ENCODE measurements at regions not wholly inside any gene's neighbourhood (a gene's known extent, or its start where the extent isn't known, plus 50 kb on each side); places are given as distances from the start of the nearest gene placed in this dataset.
A peak's percentile ranks its signal among the peaks of the same experiment; 100 is the strongest.

GRCh38 chr2:7732497-7732896, 815.3 kb downstream of the RNF144A start:
- Histone ChIP-seq H3K9me3 (replicated peaks in 1 of 11) (no peaks in the 10 kb centered on the region), H3K9ac (no peak overlapping the region), H3K4me2 (no peak overlapping the region), H3K4me3 (no peak overlapping the region), H4K20me1 (no peaks in the 10 kb centered on the region), H3K27me3 (no peaks in the 10 kb centered on the region), H3K4me1 (peaks cover 0 to 6% (median 0%) of the 10 kb centered on the region in 10 experiments; a peak in 2 of 20 replicates), H3K36me3 (no peaks in the 10 kb centered on the region), H3K27ac (no peak overlapping the region)
- no peak for TF ChIP-seq Cebpa-rat (IDR thresholded peaks at IDR 0.05)

GRCh38 chr2:7736646-7737305, 819.6 kb downstream of the RNF144A start:
- TF ChIP-seq Cebpa-rat (IDR thresholded peaks at IDR 0.05): no peak

GRCh38 chr2:7738596-7738995, 821.4 kb downstream of the RNF144A start:
- Histone ChIP-seq H3K4me1 (peaks cover 0 to 6% (median 0%) of the 10 kb centered on the region in 10 experiments; a peak in 2 of 20 replicates), H4K20me1 (no peaks in the 10 kb centered on the region), H3K27me3 (no peaks in the 10 kb centered on the region), H3K9me3 (replicated peaks in 1 of 11) (no peaks in the 10 kb centered on the region), H3K9ac (no peak overlapping the region), H3K36me3 (no peaks in the 10 kb centered on the region), H3K4me2 (no peak overlapping the region), H3K4me3 (no peak overlapping the region), H3K27ac (no peak overlapping the region)
- no peak for TF ChIP-seq Cebpa-rat (IDR thresholded peaks at IDR 0.05)

More at GRCh38 chr2:7736646-7737305, 819.6 kb downstream of the RNF144A start:
- no peak overlapping the region for H3K4me3 ChIP-seq
- H3K36me3 ChIP-seq: no peaks in the 10 kb centered on the region
- no peaks in the 10 kb centered on the region for H3K9me3 ChIP-seq (replicated peaks in 1 of 11)
- H4K20me1 ChIP-seq: no peaks in the 10 kb centered on the region
- no peaks in the 10 kb centered on the region for H3K27me3 ChIP-seq
- peaks cover 0 to 6% (median 0%) of the 10 kb centered on the region in 10 experiments; a peak in 2 of 20 replicates for H3K4me1 ChIP-seq
- H3K4me2 ChIP-seq: no peak overlapping the region; a peak in 1 of 22 replicates
- no peak overlapping the region for H3K9ac ChIP-seq
- H3K27ac ChIP-seq: no peak overlapping the region

GRCh38 chr2:7740114-7740513, 822.9 kb downstream of the RNF144A start:
- Histone ChIP-seq H3K27me3 (no peaks in the 10 kb centered on the region), H4K20me1 (no peaks in the 10 kb centered on the region), H3K4me2 (no peak overlapping the region), H3K4me1 (peaks cover 0 to 6% (median 0%) of the 10 kb centered on the region in 10 experiments; a peak in 2 of 20 replicates), H3K36me3 (no peaks in the 10 kb centered on the region), H3K9me3 (replicated peaks in 1 of 11) (no peaks in the 10 kb centered on the region), H3K27ac (no peak overlapping the region), H3K9ac (no peak overlapping the region), H3K4me3 (no peak overlapping the region)
- TF ChIP-seq Cebpa-rat (IDR thresholded peaks at IDR 0.05): no peak

- 0 out of 22 replicates have a peak, but pooled peaks cover 0 to 2% (median 0%) of the 10 kb centered on the region in 11 experiments for H3K9me3 ChIP-seq (replicated peaks in 1 of 11)
- H3K4me3 ChIP-seq: no peak overlapping the region
- H3K4me2 ChIP-seq: no peak overlapping the region
These were observed 825.1 kb downstream of the RNF144A start for GRCh38 chr2:7742301-7742700.

GRCh38 chr2:7744827-7745226, 827.6 kb downstream of the RNF144A start:
- Histone ChIP-seq H4K20me1 (no peaks in the 10 kb centered on the region), H3K27me3 (no peaks in the 10 kb centered on the region), H3K9me3 (replicated peaks in 1 of 11) (peaks cover 0 to 11% (median 0%) of the 10 kb centered on the region in 11 experiments; a peak in 1 of 22 replicates), H3K4me1 (peaks cover 0 to 5% (median 2%) of the 10 kb centered on the region in 10 experiments; a peak in 5 of 20 replicates), H3K27ac (no peak overlapping the region), H3K4me2 (no peak overlapping the region), H3K36me3 (no peaks in the 10 kb centered on the region), H3K9ac (no peak overlapping the region), H3K4me3 (no peak overlapping the region)
- TF ChIP-seq Cebpa-rat (IDR thresholded peaks at IDR 0.05): no peak

More at GRCh38 chr2:7742301-7742700, 825.1 kb downstream of the RNF144A start:
- TF ChIP-seq Cebpa-rat (IDR thresholded peaks at IDR 0.05): no peak
- Histone ChIP-seq H3K9ac (no peak overlapping the region), H4K20me1 (no peaks in the 10 kb centered on the region), H3K27me3 (no peaks in the 10 kb centered on the region), H3K4me1 (no peaks in the 10 kb centered on the region), H3K27ac (no peak overlapping the region), H3K36me3 (no peaks in the 10 kb centered on the region)

GRCh38 chr2:7745369-7745768, 828.2 kb downstream of the RNF144A start:
- Histone ChIP-seq H3K4me3 (no peak overlapping the region), H3K9me3 (replicated peaks in 1 of 11) (peaks cover 0 to 11% (median 0%) of the 10 kb centered on the region in 11 experiments; a peak in 1 of 22 replicates), H3K36me3 (no peaks in the 10 kb centered on the region), H3K4me1 (peaks cover 0 to 5% (median 2%) of the 10 kb centered on the region in 10 experiments; a peak in 5 of 20 replicates), H3K27me3 (no peaks in the 10 kb centered on the region), H3K27ac (no peak overlapping the region), H3K9ac (no peak overlapping the region), H4K20me1 (no peaks in the 10 kb centered on the region), H3K4me2 (no peak overlapping the region)
- TF ChIP-seq Cebpa-rat (IDR thresholded peaks at IDR 0.05): no peak

- no peaks in the 10 kb centered on the region for H4K20me1 ChIP-seq
- no peak for TF ChIP-seq Cebpa-rat (IDR thresholded peaks at IDR 0.05)
- no peak overlapping the region for H3K9ac ChIP-seq
- peaks cover 10 to 24% (median 16%) of the 10 kb centered on the region in 11 experiments for H3K9me3 ChIP-seq (replicated peaks in 1 of 11)
- peaks cover 0 to 3% (median 0%) of the 10 kb centered on the region in 11 experiments; a peak in 1 of 22 replicates for H3K36me3 ChIP-seq
- H3K4me3 ChIP-seq: no peak overlapping the region
- H3K27ac ChIP-seq: no peak overlapping the region
- H3K4me2 ChIP-seq: peak overlapping the region in 3 of 11 experiments; percentile 1 to 29 (median 24); a peak in 2 of 22 replicates
- no peaks in the 10 kb centered on the region for H3K27me3 ChIP-seq
- peaks cover 0 to 5% (median 2%) of the 10 kb centered on the region in 10 experiments; a peak in 5 of 20 replicates for H3K4me1 ChIP-seq
These were observed 831.7 kb downstream of the RNF144A start for GRCh38 chr2:7748717-7749415.

GRCh38 chr2:7749895-7750559, 832.8 kb downstream of the RNF144A start:
- Histone ChIP-seq H3K9me3 (replicated peaks in 1 of 11) (peaks cover 21 to 36% (median 27%) of the 10 kb centered on the region in 11 experiments), H3K27me3 (no peaks in the 10 kb centered on the region), H3K9ac (no peak overlapping the region), H3K36me3 (peaks cover 0 to 4% (median 0%) of the 10 kb centered on the region in 11 experiments; a peak in 1 of 22 replicates), H3K4me3 (no peak overlapping the region), H3K4me1 (peaks cover 0 to 5% (median 2%) of the 10 kb centered on the region in 10 experiments; a peak in 5 of 20 replicates), H3K27ac (no peak overlapping the region), H4K20me1 (no peaks in the 10 kb centered on the region), H3K4me2 (no peak overlapping the region)
- no peak for TF ChIP-seq Cebpa-rat (IDR thresholded peaks at IDR 0.05)

All from BLaER1 treated with 17β-estradiol and CSF1 and Interleukin-3, amounts not matched to agents 10 nM and 100 nM (cell line).